NCI-H526 (cell line): ENCODE measurements at regions not wholly inside any gene's neighbourhood (a gene's known extent, or its start where the extent isn't known, plus 50 kb on each side); places are given as distances from the start of the nearest gene placed in this dataset.
"Not testable (repeated sequence)": the region's sequence is repeated elsewhere in the genome, so short reads cannot be mapped to it uniquely, and the experiment has no call there.

Experiments
- DNase-seq, 2 experiments: peaks; one replicate each; lab custom pipeline; 2025; lab: John Stamatoyannopoulos, UW

DNA sequence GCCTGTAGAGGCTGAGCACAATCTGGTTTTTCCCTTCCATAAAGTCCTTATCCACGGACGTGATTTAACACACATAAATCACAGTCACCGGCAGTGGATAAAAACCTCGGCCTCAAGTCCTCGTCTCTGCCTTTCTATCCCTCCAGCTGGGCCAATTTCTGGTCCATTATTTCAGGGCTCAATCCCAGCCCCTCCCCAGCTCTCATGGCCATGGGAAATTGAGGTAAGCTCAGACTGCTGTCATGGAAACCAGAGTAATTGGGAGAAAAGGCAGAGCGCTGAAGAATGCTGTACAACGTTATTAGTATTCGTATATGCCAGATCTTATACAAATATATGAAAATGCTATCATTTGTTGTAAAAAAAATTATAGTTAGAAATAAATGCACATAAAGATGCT lies 86.2 kb upstream of the USP29 start:
- DNase-seq: no peak

DNA sequence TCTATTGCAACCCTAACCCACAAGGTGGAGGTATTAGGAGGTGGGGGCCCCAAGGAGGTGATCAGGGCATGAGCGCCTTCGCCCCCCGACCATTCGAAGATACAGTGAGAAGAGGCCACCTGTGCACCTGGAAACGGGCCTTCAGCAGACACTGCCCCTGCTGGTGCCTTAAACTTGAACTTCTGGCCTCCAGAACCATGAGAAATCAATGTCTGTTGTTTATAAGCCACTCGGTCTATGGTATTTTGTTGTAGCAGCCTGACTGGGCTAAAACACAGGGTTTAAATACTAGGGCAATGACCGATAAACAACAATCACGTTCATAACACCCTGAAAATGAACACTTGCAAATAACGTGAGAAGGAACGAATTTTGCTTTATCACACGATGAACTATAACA lies 85.2 kb upstream of the USP29 start:
- DNase-seq: no peak

DNA sequence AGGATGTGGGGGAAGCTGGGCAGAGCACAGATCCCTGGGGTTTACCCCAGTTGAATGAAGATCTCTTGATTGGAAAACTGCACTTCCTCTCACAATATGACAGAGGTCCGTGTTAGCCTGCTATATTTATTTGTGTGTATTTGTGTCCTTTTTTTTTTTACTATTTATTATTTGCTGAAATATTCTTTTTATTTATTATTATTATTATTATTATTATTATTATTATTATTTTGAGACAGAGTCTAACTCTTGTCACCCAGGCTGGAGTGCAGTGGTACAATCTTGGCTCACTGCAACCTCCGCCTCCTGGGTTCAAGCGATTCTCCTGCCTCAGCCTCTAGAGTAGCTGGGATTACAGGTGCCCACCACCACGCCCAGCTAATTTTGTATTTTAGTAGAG lies 84.0 kb upstream of the USP29 start:
- DNase-seq: not testable (repeated sequence)

DNA sequence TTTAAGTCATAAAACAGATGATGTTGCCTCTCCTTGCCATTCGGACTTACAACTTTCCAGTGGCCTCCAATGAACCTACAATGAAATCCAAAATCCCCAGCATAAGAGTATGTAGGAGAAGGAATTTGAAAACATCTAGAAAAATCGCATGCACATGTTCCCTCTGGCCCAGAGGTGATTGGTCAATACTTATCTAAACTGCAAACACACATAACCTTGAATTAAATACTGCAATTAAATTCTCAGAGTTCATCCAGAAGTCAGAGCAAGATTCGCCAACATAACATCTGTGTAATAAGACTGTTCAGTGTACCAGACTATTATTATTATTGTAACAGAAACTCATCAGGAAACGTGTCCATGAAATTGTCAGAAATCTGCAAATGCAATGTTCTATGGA lies 82.2 kb upstream of the USP29 start:
- DNase-seq: no peak

DNA sequence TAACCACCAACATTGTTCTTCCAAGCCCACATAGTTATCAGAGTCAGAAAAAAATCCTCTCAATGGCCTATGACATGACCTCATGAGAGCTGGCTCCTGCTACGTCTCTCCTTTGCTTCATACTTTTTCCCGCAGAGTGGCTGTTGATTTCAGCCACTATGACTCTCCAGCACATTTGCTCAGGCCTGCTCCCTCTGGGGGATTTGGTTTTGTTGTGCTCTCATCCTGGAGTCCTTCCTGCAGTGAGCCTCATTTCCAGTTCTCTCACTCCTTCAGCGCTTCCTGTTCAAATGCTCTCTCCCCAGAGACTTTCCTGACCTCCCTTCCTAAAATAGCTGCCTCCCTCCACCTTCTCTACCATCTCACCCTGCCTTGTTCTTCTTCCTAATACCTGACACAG lies 72.0 kb upstream of the USP29 start:
- no peak for DNase-seq

DNA sequence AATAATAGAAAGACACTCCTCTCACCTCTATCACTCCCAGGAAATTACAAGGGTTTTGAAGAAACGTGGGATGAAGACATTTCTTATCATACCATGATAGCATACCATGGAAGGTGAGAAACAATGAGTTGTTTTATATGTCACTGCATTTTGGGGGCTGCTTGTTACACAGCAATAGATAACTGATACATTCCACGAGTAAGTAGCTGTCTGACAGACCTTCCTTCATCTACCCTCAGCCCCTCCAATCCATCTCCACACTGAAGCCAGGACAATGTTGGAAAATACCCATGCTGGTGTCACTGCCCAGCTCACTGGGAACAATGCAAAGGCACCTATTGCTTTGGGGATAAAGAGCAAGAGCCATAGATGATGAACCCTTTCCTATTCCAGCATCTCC lies 68.9 kb upstream of the USP29 start:
- no peak for DNase-seq

DNA sequence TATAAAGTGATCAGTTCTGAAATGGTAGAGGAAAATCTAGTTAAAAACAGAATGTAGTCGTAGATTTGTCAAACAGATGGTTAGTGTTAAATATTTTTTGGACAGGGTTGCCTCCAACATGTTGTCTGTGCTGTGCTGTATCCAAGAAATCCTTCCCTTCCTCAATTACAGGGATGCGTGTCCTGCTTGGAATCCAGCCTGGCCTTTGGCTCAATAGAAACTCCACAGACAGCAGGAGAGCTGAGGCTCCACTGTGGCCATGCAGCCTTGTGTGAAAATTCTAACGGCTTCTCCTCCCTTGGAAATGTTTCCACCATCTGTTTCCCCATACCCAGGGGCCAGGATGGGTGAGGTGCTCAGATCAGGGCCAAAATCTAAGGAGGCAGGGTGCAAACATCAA lies 67.7 kb upstream of the USP29 start:
- DNase-seq: no peak

DNA sequence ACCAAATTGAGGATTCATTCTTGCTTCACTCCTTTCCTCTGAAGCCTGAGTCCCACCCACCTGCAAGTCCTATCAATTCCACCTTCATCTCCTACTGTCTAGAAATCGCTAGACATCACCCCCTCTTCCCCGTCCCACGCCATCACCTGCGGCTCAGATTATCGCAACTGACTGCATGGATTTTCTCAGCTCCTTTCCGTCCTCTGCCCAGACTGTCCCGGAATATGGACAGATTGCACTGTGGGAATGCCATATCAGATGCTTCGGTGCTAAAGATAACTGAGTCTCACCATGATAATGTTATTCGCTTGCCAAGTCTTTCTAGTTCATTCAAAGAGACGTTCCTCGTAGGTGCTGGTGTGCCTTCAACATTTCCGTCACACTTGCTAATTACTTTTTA lies 66.4 kb upstream of the USP29 start:
- DNase-seq: no peak

DNA sequence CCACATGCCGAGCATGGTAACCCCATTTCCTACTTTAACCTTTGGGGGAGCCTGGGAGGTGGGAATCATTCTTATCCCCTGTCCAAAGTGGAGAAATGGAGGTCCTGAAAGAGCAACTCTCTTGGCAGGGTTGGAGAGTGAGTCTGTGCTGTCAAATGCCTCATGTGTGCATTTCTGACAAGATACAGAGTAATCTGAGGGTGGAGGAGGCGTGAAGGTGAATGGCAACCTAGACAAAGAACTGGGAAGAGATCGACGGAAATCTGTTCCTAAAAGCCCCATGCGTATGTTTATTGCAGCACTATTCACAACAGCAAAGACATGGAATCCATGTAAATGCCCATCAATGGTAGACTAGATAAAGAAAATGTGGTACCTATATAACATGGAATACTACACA lies 63.8 kb upstream of the USP29 start:
- no peak for DNase-seq

DNA sequence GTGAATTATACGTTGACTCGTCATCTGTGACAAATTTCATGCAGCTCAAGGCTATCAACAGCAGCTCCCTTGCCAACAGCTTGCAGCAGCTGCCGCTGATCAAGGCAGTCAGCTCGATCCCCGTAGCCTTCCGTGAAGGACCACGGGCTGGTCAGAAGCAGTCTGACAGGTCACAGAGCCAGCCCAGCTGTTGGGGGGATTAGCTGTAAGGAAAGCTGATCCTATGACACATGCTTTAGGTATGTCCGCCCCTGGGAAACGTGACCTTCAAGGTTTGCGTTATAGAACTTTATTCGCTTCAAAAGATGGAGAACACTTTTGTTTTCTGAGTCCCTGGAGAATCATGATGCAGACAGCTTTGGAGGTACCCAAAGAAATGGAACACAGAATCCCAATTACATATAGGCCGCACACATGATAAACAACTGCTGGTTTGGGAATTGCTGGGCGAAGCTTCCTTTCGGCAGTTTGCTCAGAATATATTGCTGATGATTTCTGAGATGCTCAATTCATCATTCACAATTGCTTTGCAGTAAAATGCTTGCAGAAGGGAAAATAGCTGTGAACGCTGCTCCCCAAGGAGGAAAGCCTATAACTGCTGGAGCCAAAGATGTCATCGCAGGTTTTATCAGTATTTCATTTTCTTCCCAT lies 62.6 kb upstream of the USP29 start:
- no peak for DNase-seq

DNA sequence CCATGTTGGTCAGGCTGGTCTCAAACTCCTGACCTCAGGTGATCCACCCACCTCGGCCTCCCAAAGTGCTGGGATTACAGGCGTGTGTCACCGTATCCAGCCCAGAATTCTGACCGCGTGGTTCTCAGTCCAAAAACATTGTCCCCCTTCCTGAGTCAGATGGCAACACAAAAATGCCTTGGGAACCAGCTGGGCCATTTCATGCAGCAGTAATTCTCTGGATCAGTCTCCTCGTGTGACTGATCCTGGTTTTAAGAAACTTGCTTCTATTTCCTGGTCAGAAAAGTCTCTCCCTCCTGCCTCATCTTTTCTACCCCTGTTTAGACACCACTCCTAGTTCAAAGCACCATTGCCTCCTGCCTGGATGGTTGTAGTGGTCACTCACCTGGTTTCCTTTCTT lies 60.9 kb upstream of the USP29 start:
- DNase-seq: no peak

DNA sequence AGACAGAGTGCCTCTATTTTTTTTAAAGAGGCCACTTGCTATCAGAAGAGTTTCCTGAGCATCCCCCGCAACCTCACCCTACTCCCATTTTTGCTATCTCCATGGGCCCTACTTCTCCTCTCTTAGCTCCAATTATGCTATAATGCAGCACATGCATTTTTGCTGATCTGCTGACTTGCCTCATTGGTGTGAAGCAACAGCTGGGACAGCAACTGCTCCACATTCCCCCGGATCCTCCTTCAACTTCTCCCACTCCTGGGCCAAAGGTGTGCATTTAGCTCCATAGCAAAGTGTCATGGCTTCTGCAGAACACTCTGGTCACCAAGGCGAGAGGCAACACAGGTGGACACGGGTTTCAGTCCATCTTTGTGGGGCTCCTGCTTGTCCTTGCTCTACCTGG lies 56.7 kb upstream of the USP29 start:
- DNase-seq: no peak

DNA sequence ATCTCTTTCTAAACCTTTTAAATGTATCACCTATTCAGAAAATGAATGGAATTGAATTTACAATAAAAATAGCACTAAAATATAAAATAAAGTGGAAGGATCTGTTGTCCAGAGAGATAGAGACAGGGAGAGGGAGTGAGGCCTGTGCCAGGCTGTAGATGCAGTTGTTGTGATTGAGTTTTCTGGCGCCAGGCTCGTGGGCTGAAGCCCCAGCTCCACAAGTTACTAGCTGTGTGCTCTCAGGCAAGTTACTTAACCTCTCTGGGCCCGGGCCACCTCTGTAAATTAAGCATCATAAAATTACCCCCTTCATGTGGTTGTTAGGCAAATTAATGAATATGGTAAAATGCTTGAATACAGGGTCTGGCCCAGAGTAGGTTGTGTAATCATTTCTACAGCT lies 52.3 kb upstream of the USP29 start:
- no peak for DNase-seq

DNA sequence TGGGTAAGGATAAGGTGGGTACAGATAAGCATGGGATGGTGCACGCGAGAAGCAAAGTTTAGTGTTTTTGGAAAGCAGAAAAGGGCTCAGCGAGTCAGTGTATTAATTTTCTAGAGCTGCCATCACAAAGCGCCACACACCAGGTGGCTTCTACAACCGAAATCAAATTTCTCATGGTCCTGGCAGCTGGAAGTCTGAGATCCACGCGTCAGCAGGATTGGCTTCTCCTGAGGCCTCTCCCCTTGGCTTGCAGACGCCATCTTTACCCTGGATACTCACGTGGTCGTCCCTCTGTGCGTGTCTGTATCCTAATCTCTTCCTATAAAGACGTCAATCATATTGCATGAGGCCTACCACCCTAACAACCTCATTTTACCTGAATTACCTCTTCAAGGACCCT lies 51.5 kb upstream of the USP29 start:
- no peak for DNase-seq

DNA sequence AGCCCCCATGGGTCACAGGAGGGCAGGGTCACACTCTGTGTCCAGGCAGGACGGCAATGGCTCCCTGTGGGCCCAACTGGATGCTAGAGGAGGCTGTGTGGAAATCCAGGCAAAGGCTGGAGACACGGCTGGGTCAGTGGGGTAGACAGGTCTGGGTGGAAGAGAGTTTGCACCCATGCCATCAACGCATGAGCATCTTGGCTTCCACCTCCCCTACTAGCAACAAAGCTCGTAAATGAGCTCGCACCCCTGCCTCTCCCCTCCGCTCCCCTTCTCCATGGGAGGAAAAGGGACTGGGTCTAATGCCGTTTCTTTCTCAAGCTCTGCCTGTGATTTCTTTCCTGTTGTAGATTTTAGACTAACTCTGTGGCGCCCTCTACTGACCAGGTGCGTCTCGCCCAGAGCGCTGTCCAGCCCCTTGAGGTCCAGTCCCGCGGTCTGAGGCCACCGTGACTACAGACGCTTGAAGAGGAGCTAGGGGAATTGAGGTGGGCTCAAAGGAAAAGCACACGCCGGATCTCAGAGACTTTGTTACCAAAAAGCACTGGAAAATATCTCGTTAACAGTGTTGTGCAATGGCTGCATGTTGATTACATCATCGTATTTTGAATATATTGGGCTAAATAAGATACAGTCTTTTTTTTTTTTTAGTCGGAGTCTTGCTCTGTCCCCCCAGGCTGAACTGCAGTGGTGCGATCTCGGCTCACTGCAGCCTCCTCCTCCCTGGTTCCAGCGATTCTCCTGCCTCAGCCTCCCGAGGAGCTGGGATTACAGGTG lies 50.7 kb upstream of the USP29 start:
- DNase-seq: peak; percentile 3 to 58
